ENCODE measurements at regions not wholly inside any gene's neighbourhood (a gene's known extent, or its start where the extent isn't known, plus 50 kb on each side); places are given as distances from the start of the nearest gene placed in this dataset.

GRCh38 chr12:126036348-126036747, 971.1 kb downstream of the AACS start:
- Histone ChIP-seq H4K20me1 (ENCODE audit: control insufficient read depth, insufficient read depth, low read length, poor library complexity, severe bottlenecking) (no peaks in the 10 kb centered on the region), H3K27me3 (replicated peaks in 1 of 4; ENCODE audit: control extremely low read depth in 1 of 4, control insufficient read depth in 3 of 4, insufficient read depth in 4 of 4, low read length in 3 of 4) (no peaks in the 10 kb centered on the region), H3K9me3 (ENCODE audit: control extremely low read depth in 1 of 3, control insufficient read depth in 2 of 3, insufficient read depth in 1 of 3, low read length in 2 of 3) (no peaks in the 10 kb centered on the region), H3K4me2 (replicated peaks; ENCODE audit: low read depth, low read length, poor library complexity, severe bottlenecking) (no peak overlapping the region), H3K9ac (ENCODE audit: low read length) (no peak overlapping the region), H3K4me3 (ENCODE audit: control extremely low read depth in 1 of 5, extremely low read depth in 1 of 5, insufficient read depth in 1 of 5, low read depth in 2 of 5, low read length in 4 of 5) (no peak overlapping the region), H2AFZ (ENCODE audit: insufficient read depth, low read depth, low read length, poor library complexity, severe bottlenecking) (no peak overlapping the region), H3K4me1 (ENCODE audit: control insufficient read depth in 2 of 2, insufficient read depth in 2 of 2, low read length in 2 of 2) (no peaks in the 10 kb centered on the region), H3K27ac (ENCODE audit: low read length in 2 of 2) (no peak overlapping the region), H3K36me3 (replicated peaks in 1 of 2; ENCODE audit: control extremely low read depth in 1 of 2, control insufficient read depth in 1 of 2, extremely low read depth in 1 of 2, insufficient read depth in 2 of 2, low read length in 1 of 2) (no peaks in the 10 kb centered on the region), H3K79me2 (ENCODE audit: control insufficient read depth, insufficient read depth, low read length) (no peaks in the 10 kb centered on the region)
- no peaks in the 10 kb centered on the region for H3K4me1 Mint-ChIP-seq
- no peaks in the 10 kb centered on the region for H3K27me3 Mint-ChIP-seq
- TF ChIP-seq EZH2 (IDR thresholded peaks at IDR 0.05; ENCODE audit: borderline replicate concordance, insufficient read depth, low read depth, low read length, poor library complexity, severe bottlenecking) (no peak), CTCF (IDR thresholded peaks at IDR 0.05) (no peak)
- H3K4me3 Mint-ChIP-seq = no peak overlapping the region
- H3K27ac Mint-ChIP-seq = no peak overlapping the region
- intact Hi-C loops (cut with micrococcal nuclease) = no loop called here
- ATAC-seq (ENCODE audit: low read depth) (no peak), DNase-seq (no peak)
- POLR2A ChIA-PET = no interaction called here
- H3K9me3 Mint-ChIP-seq (ENCODE audit: insufficient read depth) = no peaks in the 10 kb centered on the region
- CTCF ChIA-PET = no interaction called here

GRCh38 chr12:126038434-126038833, 973.2 kb downstream of the AACS start:
- no peak overlapping the region for H3K9ac ChIP-seq (ENCODE audit: low read length)
- H3K27ac Mint-ChIP-seq = no peak overlapping the region
- intact Hi-C loops (cut with micrococcal nuclease) = no loop called here
- H3K27me3 Mint-ChIP-seq = no peaks in the 10 kb centered on the region
- no peak overlapping the region for H3K4me3 Mint-ChIP-seq
- no peaks in the 10 kb centered on the region for H3K4me1 ChIP-seq (ENCODE audit: control insufficient read depth in 2 of 2, insufficient read depth in 2 of 2, low read length in 2 of 2)
- H3K4me3 ChIP-seq (ENCODE audit: control extremely low read depth in 1 of 5, extremely low read depth in 1 of 5, insufficient read depth in 1 of 5, low read depth in 2 of 5, low read length in 4 of 5) = no peak overlapping the region
- H2AFZ ChIP-seq (ENCODE audit: insufficient read depth, low read depth, low read length, poor library complexity, severe bottlenecking) = no peak overlapping the region
- no peak overlapping the region for H3K4me2 ChIP-seq (replicated peaks; ENCODE audit: low read depth, low read length, poor library complexity, severe bottlenecking)
- no peaks in the 10 kb centered on the region for H3K27me3 ChIP-seq (replicated peaks in 1 of 4; ENCODE audit: control extremely low read depth in 1 of 4, control insufficient read depth in 3 of 4, insufficient read depth in 4 of 4, low read length in 3 of 4)
- no peak for TF ChIP-seq CTCF (IDR thresholded peaks at IDR 0.05)
- TF ChIP-seq EZH2 (IDR thresholded peaks at IDR 0.05; ENCODE audit: borderline replicate concordance, insufficient read depth, low read depth, low read length, poor library complexity, severe bottlenecking) = no peak
- no peaks in the 10 kb centered on the region for H3K4me1 Mint-ChIP-seq
- DNase-seq (no peak), ATAC-seq (ENCODE audit: low read depth) (no peak)
- ChIA-PET CTCF (no interaction called here), POLR2A (no interaction called here)
- H3K9me3 ChIP-seq (ENCODE audit: control extremely low read depth in 1 of 3, control insufficient read depth in 2 of 3, insufficient read depth in 1 of 3, low read length in 2 of 3) = no peaks in the 10 kb centered on the region
- no peak overlapping the region for H3K27ac ChIP-seq (ENCODE audit: low read length in 2 of 2)
- WGBS (ENCODE audit: insufficient coverage) = no CpG with 5 or more reads among the region's 1 CpG
- H3K9me3 Mint-ChIP-seq (ENCODE audit: insufficient read depth) = no peaks in the 10 kb centered on the region
- H3K79me2 ChIP-seq (ENCODE audit: control insufficient read depth, insufficient read depth, low read length) = no peaks in the 10 kb centered on the region
- H4K20me1 ChIP-seq (ENCODE audit: control insufficient read depth, insufficient read depth, low read length, poor library complexity, severe bottlenecking) = no peaks in the 10 kb centered on the region
- no peaks in the 10 kb centered on the region for H3K36me3 ChIP-seq (replicated peaks in 1 of 2; ENCODE audit: control extremely low read depth in 1 of 2, control insufficient read depth in 1 of 2, extremely low read depth in 1 of 2, insufficient read depth in 2 of 2, low read length in 1 of 2)

All from B cell (primary cell).